Urothelium cell line (cell line): ENCODE measurements at regions not wholly inside any gene's neighbourhood (a gene's known extent, or its start where the extent isn't known, plus 50 kb on each side); places are given as distances from the start of the nearest gene placed in this dataset.

Source experiments
- DNase-seq: peaks from one replicate; pipeline ENCODE4 v3.0.0; 2011; ENCODE audit warnings: low spot score, mixed read lengths
- FAIRE-seq: peaks from 2 replicates; lab custom pipeline; 2011; peaks lifted over from hg19 to GRCh38; lab: Jason Lieb, UNC

DNA sequence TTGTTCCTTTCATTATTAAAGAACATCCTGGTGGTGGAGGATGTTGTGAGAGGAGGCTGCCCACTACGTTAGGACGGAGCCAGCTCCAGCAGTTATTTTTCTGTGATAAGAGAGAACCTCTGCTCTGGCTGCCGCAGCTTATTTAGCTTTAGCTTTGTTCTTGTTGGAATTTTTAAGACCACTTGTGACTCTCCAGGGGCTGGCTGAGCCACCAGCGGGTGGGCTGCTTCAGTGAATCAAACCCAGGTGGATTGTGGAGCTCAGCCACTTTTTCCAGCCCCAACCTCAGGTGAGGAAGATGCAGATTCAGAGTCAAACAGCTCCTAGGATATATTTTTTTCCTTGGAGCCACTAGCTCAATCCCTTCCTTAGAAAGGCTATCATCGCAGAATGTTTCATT is 83.1 kb upstream of the CTTNBP2NL start:
- FAIRE-seq (no peak), DNase-seq (no peak)

GRCh38 chr1:112316254-112316913 is 79.6 kb upstream of the CTTNBP2NL start:
- no peak for FAIRE-seq
- no peak for DNase-seq

GRCh38 chr1:112317140-112317539 is 78.9 kb upstream of the CTTNBP2NL start:
- FAIRE-seq (no peak), DNase-seq (no peak)

DNA sequence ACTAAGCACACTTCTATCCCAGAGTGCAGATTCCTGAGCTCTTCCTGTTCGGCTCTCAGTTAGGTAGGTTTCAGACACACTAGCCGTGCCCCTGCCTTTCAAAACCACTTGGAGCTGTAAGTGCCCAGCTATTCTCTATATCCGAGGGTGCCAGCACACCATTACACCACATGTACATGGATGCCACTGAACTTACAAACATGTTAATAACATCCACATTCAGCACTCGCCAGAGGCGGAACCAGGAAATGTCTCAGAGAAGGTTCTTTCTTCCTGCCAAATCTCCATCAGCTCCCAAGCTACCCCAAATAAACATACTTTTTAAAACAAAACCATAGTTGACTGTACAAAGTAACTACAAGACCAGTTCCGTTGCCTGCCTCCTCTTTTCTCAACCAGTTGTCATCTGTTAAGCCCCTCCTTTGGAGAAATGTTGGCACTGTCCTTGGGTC is 78.4 kb upstream of the CTTNBP2NL start:
- no peak for FAIRE-seq
- DNase-seq, result no peak

DNA sequence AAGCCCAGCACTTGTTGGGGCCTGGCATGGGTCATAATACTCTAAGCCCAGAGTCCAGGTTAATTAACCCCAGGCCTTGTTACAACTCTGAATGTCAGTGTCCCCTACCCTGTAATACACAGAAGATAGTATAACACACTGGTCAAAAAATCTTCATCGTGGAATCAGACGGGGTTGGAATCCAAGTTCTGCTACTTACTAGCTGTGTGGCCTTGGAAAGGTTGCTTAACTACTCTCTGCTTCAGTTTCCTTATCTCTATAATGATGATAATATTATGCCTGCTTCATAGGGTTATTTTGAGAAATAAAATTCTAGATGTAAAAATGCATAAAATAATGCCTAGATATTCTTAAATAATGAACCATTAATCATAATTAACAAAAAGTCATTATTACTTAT is 77.8 kb upstream of the CTTNBP2NL start:
- FAIRE-seq (no peak), DNase-seq (no peak)

- FAIRE-seq (no peak), DNase-seq (no peak)
Observed at GRCh38 chr1:112318698-112319370, 77.2 kb upstream of the CTTNBP2NL start.

DNA sequence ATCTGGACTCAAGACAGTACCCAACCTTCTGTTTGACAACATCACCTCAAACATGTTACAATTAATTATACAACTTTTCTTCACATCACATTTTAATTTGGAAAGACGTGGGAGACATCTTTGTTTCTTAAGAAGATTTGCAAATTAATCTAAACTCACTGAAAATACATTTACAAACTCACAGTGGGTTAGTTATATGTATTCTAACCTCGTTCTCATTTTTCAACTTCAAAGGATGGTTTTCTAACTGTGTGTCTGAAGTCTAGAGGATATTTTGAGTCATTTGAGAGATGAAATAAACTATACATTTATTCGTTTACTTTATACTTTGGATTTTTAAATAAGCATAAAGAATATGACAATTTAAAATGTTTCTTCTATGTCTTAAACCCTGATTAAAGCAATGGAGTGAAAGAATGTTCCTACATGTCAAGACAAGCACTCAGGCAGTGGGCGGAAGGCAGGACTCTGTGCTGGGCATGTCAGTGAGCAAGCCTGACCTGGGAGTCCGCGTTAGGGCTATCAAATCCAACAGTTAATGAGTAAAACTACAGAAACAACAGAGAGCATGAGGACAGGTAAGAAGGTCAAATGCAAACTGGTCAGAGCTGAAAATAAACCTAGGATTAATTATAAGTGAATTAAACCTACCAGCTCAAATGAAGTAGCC is 76.5 kb upstream of the CTTNBP2NL start:
- FAIRE-seq, result no peak
- no peak for DNase-seq

GRCh38 chr1:112320058-112320457 is 76.0 kb upstream of the CTTNBP2NL start:
- DNase-seq (no peak), FAIRE-seq (no peak)

GRCh38 chr1:112322018-112322417 is 74.0 kb upstream of the CTTNBP2NL start:
- FAIRE-seq, result no peak
- no peak for DNase-seq

GRCh38 chr1:112322983-112323678 is 72.9 kb upstream of the CTTNBP2NL start:
- no peak for FAIRE-seq

GRCh38 chr1:112325504-112325903 is 70.5 kb upstream of the CTTNBP2NL start:
- FAIRE-seq (no peak), DNase-seq (no peak)

More at GRCh38 chr1:112322983-112323678, 72.9 kb upstream of the CTTNBP2NL start:
- DNase-seq, result no peak

DNA sequence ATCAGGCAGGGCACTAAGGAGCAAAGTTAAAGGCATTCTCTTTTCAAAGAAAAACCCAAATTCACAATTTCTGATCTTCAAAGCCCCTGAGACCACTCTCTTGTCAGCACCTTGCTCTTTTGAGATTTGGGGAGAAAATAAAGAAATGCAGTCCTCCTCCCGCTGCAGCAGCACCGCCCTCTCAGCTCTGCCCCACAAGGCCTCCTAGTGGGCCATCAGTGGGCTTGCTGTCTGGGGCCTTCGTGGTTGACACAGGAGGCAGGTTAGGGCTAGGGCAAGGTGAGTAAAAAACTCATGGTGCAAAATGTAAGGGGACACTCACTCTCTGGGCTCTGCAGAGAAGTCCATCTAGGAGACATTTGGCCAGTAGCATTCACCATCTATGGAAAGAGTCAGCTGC is 67.4 kb upstream of the CTTNBP2NL start:
- FAIRE-seq, result no peak
- DNase-seq, result no peak

GRCh38 chr1:112332176-112333150 is 63.6 kb upstream of the CTTNBP2NL start:
- FAIRE-seq (no peak), DNase-seq (no peak)

DNA sequence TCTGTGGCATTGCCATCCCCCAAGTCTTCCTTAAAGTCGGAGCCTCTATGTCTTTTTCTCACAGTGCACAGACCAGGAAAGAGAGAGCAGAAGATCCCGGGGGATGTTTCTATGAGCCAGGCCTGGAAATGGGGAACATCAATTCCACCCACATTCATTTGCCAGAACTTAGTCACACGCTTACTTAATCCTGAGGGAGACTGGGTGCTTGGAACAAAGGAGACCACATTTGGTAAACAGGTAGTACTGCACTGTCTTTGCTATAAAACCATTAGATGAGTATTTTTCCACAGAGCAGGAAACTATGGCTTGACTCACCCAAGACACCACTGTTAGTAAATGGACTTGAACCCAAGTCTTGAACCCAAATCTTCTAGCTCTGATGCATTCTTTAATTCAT is 60.7 kb upstream of the CTTNBP2NL start:
- DNase-seq (no peak), FAIRE-seq (no peak)

GRCh38 chr1:112337028-112337531 is 58.9 kb upstream of the CTTNBP2NL start:
- peak; percentile 76 for DNase-seq
- FAIRE-seq, result peak; percentile 72

DNA sequence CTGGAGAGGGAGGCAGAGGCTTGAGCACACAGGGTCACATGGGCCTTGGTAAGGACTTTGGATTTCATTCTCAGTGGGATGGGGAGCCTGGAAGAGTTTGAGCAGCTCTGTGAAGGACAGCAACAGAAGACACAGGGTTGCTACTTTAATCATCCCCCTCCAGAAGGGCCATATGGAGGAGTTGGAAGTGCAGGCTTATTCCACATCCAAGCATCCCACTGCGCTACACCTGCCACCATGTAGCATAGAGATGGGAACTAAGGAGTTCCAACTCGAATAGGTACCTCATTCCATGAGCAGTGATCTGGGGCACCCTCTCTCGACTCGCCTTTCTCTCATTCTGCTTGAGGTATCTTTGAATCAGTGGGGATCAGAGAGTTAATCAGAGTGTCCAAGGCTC is 54.0 kb upstream of the CTTNBP2NL start:
- DNase-seq, result no peak

GRCh38 chr1:112342558-112342957 is 53.5 kb upstream of the CTTNBP2NL start:
- DNase-seq (no peak), FAIRE-seq (no peak)

More for the DNA sequence above, 54.0 kb upstream of the CTTNBP2NL start:
- FAIRE-seq, result no peak

- peak; percentile 80 for FAIRE-seq
- peak; percentile 63 for DNase-seq
Observed at GRCh38 chr1:112344754-112345423, 51.1 kb upstream of the CTTNBP2NL start.
